Right ventricle myocardium inferior (tissue), 1 donor: ENCODE measurements at regions not wholly inside any gene's neighbourhood (a gene's known extent, or its start where the extent isn't known, plus 50 kb on each side); places are given as distances from the start of the nearest gene placed in this dataset.

ENCODE experiments used
- ATAC-seq: fragments of 200-7000 bp; cut with Tn5 transposase; one replicate; pipeline ENCODE4 v1.9.1; 2020; ENCODE audit warnings: mild to moderate bottlenecking, moderate library complexity
- DNase-seq: peaks from one replicate; pipeline ENCODE4 v3.0.0; 2021; ENCODE audit errors: missing footprints
- intact Hi-C: fragments of 100-400 bp; cut with DNase I; formaldehyde crosslinking; loops from one replicate; pipeline ENCODE4 v1.11.0; 2022
- donor health status: DM: no; HTN: yes; CAD: no; lungs with severe emphysema.

GRCh38 chr4:149972407-149972806 lies 105.8 kb upstream of the DCLK2 start:
- no peak for ATAC-seq
- intact Hi-C loops: no loop called here
- DNase-seq: no peak

GRCh38 chr4:149973181-149973580 lies 105.1 kb upstream of the DCLK2 start:
- ATAC-seq (no peak), DNase-seq (no peak)
- intact Hi-C loops: no loop called here

- intact Hi-C loops: no loop called here
- ATAC-seq (no peak), DNase-seq (no peak)
These were observed 103.1 kb upstream of the DCLK2 start for GRCh38 chr4:149975172-149975571.

GRCh38 chr4:149980121-149980682 lies 98.0 kb upstream of the DCLK2 start:
- ATAC-seq: no peak
- intact Hi-C loops: no loop called here
- no peak for DNase-seq

- DNase-seq (no peak), ATAC-seq (no peak)
- intact Hi-C loops: no loop called here
These were observed 97.3 kb upstream of the DCLK2 start for GRCh38 chr4:149980941-149981340.

- no peak for ATAC-seq
- intact Hi-C loops: no loop called here
- no peak for DNase-seq
These were observed 94.8 kb upstream of the DCLK2 start for GRCh38 chr4:149983401-149983800.

- DNase-seq (no peak), ATAC-seq (no peak)
- intact Hi-C loops: no loop called here
These were observed 94.3 kb upstream of the DCLK2 start for GRCh38 chr4:149983931-149984330.

GRCh38 chr4:149985981-149986380 lies 92.3 kb upstream of the DCLK2 start:
- DNase-seq (no peak), ATAC-seq (no peak)
- intact Hi-C loops: no loop called here

GRCh38 chr4:149986917-149987316 lies 91.3 kb upstream of the DCLK2 start:
- ATAC-seq (no peak), DNase-seq (no peak)
- intact Hi-C loops: no loop called here

- DNase-seq (no peak), ATAC-seq (no peak)
- intact Hi-C loops: no loop called here
These were observed 90.7 kb upstream of the DCLK2 start for GRCh38 chr4:149987330-149988086.

GRCh38 chr4:149988087-149988410 lies 90.2 kb upstream of the DCLK2 start:
- intact Hi-C loops: no loop called here
- DNase-seq: no peak
- ATAC-seq: no peak

GRCh38 chr4:149993030-149993429 lies 85.2 kb upstream of the DCLK2 start:
- intact Hi-C loops: no loop called here
- no peak for ATAC-seq
- DNase-seq: no peak

GRCh38 chr4:149995134-149995756 lies 83.0 kb upstream of the DCLK2 start:
- ATAC-seq: no peak
- intact Hi-C loops: loop anchor here (5.0 kb wide), 1 partner anchor 877 kb away; no protein-coding TSS in a partner anchor
- DNase-seq: no peak

- DNase-seq (no peak), ATAC-seq (no peak)
- intact Hi-C loops: loop anchor here (2.0 to 5.0 kb wide), 2 partner anchors 245 to 874 kb away; no protein-coding TSS in a partner anchor
These were observed 80.3 kb upstream of the DCLK2 start for GRCh38 chr4:149997881-149998421.

GRCh38 chr4:149999485-150000074 lies 78.7 kb upstream of the DCLK2 start:
- peak; percentile 76 for ATAC-seq
- intact Hi-C loops: loop anchor here (2.0 to 5.0 kb wide), 2 partner anchors 243 to 873 kb away; no protein-coding TSS in a partner anchor
- DNase-seq: no peak

GRCh38 chr4:150001815-150002214 lies 76.4 kb upstream of the DCLK2 start:
- intact Hi-C loops: no loop called here
- ATAC-seq (no peak), DNase-seq (no peak)

- no peak for DNase-seq
- intact Hi-C loops: no loop called here
- ATAC-seq: no peak
These were observed 75.7 kb upstream of the DCLK2 start for GRCh38 chr4:150002561-150002960.

- no peak for DNase-seq
- ATAC-seq: peak; percentile 35
- intact Hi-C loops: no loop called here
These were observed 73.8 kb upstream of the DCLK2 start for GRCh38 chr4:150004481-150004880.

GRCh38 chr4:150005537-150005936 lies 72.7 kb upstream of the DCLK2 start:
- intact Hi-C loops: no loop called here
- DNase-seq (no peak), ATAC-seq (no peak)

- ATAC-seq (no peak), DNase-seq (no peak)
- intact Hi-C loops: no loop called here
These were observed 72.0 kb upstream of the DCLK2 start for GRCh38 chr4:150006197-150006596.
